Esophagus muscularis mucosa (tissue), 3 donors: ENCODE measurements at regions not wholly inside any gene's neighbourhood (a gene's known extent, or its start where the extent isn't known, plus 50 kb on each side); places are given as distances from the start of the nearest gene placed in this dataset.

Experiments used
- POLR2AphosphoS5 ChIP-seq, 2 donors: sonication (generic); formaldehyde crosslinking; IDR thresholded peaks; one replicate each; pipeline ENCODE4 v1.6.1; 2017; ENCODE audit warnings: antibody characterized with exemption in 2 of 2
- TF ChIP-seq, protein P1 (sequence below), 3 experiments: fragments of 200-600 bp in 2 of 3; fragments of 450-650 bp in 1 of 3; sonication (generic) in 2 of 3; IDR thresholded peaks; one replicate each; pipeline ENCODE4 v1.5.1; 2017 to 2019; ENCODE audit warnings: antibody characterized with exemption in 3 of 3, mild to moderate bottlenecking in 2 of 3, moderate library complexity in 1 of 3

DNA sequence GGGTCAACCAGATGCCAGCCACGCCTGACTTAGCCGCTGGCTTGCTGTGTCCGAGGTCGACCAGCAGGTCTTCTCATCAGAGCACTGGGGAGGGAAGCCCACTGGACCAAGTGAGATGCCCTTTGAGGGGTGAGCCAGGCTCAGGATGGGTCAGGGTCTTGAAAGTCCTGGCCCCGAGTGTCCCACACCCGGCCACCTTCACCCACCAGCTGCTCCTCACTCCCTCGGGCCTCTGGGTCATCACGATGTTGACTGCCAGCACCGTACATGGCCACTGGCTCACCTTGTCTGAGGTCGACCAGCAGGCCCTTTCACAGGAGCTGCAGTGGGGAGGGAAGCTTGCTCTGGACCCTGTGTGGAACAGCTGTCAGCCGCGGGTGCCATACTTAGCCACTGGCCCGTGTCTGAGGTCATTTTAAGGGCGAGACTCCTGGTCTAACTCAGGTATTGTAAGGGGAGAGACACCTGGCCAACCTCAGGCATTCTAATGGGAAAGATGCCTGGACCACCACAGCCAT is 1361.3 kb downstream of the UQCRFS1 start:
- no peak for TF ChIP-seq POLR2AphosphoS5 (IDR thresholded peaks at IDR 0.05)
- TF ChIP-seq, protein P1, sequence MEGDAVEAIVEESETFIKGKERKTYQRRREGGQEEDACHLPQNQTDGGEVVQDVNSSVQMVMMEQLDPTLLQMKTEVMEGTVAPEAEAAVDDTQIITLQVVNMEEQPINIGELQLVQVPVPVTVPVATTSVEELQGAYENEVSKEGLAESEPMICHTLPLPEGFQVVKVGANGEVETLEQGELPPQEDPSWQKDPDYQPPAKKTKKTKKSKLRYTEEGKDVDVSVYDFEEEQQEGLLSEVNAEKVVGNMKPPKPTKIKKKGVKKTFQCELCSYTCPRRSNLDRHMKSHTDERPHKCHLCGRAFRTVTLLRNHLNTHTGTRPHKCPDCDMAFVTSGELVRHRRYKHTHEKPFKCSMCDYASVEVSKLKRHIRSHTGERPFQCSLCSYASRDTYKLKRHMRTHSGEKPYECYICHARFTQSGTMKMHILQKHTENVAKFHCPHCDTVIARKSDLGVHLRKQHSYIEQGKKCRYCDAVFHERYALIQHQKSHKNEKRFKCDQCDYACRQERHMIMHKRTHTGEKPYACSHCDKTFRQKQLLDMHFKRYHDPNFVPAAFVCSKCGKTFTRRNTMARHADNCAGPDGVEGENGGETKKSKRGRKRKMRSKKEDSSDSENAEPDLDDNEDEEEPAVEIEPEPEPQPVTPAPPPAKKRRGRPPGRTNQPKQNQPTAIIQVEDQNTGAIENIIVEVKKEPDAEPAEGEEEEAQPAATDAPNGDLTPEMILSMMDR (IDR thresholded peaks at IDR 0.05), result no peak
